Coronary artery (tissue), 2 donors: ENCODE measurements at regions not wholly inside any gene's neighbourhood (a gene's known extent, or its start where the extent isn't known, plus 50 kb on each side); places are given as distances from the start of the nearest gene placed in this dataset.
A peak's percentile ranks its signal among the peaks of the same experiment; 100 is the strongest.
"Not testable (repeated sequence)": the region's sequence is repeated elsewhere in the genome, so short reads cannot be mapped to it uniquely, and the experiment has no call there.

ENCODE experiments used
- DNase-seq: peaks from one replicate; pipeline ENCODE4 v3.0.0-alpha.2; 2017; ENCODE audit warnings: low spot score
- H3K27ac ChIP-seq, 2 donors: fragments of 200-600 bp; sonication (generic); one replicate each; pipeline ENCODE4 v1.5.1; 2016 to 2019
- H3K4me3 ChIP-seq: fragments of 200-600 bp; sonication (generic); 2 replicates; pipeline ENCODE4 v1.5.1; 2016; ENCODE audit warnings: mild to moderate bottlenecking, moderate library complexity
- TF ChIP-seq, protein P1 (sequence below): fragments of 200-600 bp; sonication (generic); IDR thresholded peaks from one replicate; pipeline ENCODE4 v1.5.1; 2019; ENCODE audit warnings: antibody characterized with exemption

DNA sequence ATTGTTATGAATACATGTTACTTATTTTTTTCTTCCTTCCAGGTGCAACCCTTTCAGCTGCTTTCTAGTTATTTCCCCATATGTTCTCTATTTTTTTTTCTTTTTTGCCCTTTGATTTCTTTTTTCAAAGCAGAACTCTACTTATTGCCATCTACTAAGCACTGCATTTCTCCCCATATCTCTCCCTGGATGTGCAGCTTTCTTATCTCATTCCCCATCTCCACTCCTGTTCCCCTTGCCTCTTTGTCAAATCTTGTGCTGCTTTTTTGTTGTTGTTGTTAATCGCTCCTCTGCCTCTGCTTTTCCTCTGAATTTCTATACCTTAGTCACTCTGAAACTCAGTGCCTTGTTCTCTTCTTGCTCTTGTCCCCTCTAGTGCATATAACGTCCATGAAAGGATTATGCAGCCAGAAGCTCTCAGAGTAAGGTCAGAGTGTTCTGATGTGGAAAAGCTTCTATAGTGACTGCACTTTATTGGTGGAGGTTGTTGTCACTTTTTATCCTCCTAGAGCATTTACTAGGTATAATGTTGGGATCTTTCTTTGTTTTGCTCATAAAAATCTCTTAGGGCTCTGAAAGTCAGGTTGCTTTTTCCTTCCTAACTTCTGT, 51.1 kb upstream of the JADE1 start:
- H3K27ac ChIP-seq, result no peak overlapping the region

DNA sequence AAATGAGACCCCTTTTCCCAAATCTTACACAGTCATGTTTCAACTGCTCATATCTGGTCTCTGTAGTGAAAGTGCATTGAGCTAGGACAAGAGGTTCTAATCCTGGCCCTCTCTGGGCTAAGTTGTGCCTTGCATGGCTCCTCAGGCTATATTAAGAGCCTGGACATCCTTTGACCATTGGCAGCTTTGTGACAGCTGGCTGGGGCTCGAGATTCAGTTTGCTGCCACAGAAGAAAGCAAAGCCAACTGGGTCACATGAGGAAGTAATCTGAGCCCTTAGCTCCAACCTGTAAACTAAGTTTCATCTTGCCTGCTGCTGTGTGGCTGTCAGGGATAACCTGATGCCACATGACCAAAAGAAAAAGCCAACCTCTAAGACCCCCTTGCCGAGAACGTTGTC, 51.8 kb upstream of the JADE1 start:
- peak; percentile 77 for DNase-seq
- H3K4me3 ChIP-seq, result no peak overlapping the region
- TF ChIP-seq, protein P1, sequence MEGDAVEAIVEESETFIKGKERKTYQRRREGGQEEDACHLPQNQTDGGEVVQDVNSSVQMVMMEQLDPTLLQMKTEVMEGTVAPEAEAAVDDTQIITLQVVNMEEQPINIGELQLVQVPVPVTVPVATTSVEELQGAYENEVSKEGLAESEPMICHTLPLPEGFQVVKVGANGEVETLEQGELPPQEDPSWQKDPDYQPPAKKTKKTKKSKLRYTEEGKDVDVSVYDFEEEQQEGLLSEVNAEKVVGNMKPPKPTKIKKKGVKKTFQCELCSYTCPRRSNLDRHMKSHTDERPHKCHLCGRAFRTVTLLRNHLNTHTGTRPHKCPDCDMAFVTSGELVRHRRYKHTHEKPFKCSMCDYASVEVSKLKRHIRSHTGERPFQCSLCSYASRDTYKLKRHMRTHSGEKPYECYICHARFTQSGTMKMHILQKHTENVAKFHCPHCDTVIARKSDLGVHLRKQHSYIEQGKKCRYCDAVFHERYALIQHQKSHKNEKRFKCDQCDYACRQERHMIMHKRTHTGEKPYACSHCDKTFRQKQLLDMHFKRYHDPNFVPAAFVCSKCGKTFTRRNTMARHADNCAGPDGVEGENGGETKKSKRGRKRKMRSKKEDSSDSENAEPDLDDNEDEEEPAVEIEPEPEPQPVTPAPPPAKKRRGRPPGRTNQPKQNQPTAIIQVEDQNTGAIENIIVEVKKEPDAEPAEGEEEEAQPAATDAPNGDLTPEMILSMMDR, result no peak
- no peak overlapping the region for H3K27ac ChIP-seq

More for the DNA sequence above, 51.1 kb upstream of the JADE1 start:
- TF ChIP-seq, protein P1, result no peak
- DNase-seq, result no peak
- H3K4me3 ChIP-seq, result no peak overlapping the region

DNA sequence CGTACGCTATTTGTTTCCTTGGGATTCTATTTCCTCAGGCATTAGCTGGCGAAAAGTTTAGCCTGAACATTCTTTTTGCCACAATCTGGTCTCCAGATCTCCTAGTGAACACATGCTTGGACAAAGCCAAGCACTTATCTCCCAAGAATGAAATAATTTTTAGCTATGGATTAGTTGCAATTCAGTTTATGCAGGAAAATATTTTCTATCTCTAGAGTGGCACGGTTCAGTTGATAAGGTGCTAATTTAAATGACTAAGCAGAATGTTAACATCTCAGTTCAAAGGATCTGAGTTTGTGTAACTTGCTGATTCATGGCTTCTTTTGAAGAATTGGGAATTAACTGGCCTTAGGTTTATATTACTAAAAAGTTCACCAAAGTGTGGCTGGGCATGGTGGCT, 58.1 kb upstream of the JADE1 start:
- Histone ChIP-seq H3K4me3 (no peak overlapping the region), H3K27ac (no peak overlapping the region)
- TF ChIP-seq, protein P1, result no peak
- DNase-seq, result no peak

DNA sequence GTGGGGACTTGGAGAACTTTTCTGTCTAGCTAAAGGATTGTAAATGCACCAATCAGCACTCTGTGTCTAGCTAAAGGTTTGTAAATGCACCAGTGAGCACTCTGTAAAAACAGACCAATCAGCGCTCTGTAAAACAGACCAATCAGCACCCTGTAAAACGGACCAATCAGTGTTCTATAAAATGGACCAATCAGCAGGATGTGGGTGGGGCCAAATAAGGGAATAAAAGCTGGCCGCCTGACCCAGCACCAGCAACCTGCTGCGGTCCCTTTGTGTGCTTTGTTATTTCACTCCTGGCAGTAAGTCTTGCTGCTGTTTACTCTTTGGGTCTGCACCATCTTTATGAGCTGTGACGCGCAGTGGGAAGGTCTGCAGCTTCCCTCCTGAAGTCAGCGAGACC, 67.8 kb upstream of the JADE1 start:
- not testable (repeated sequence) for H3K27ac ChIP-seq, DNase-seq, H3K4me3 ChIP-seq

DNA sequence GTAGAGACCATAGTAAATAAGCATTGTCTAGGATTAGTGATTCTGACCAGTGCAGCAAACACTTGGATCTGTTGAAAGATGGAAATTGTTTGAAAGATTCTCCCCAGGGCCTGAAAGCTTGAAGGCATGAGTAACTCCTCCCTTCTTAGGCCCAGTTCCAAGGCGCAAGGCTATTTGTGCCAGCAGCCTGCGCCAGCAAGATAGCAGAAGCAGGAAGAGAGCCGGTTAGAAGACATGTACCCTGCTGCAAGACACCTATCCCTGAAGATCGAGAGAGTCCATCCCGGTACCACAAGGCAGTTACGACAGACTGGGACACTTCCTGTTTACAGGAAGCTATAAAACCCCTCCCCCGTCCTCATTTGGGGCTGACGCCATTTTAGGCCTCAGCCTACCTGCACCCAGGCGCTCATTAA, 72.4 kb upstream of the JADE1 start:
- no peak overlapping the region for H3K4me3 ChIP-seq
- TF ChIP-seq, protein P1, result no peak
- H3K27ac ChIP-seq, result no peak overlapping the region
- DNase-seq, result no peak

DNA sequence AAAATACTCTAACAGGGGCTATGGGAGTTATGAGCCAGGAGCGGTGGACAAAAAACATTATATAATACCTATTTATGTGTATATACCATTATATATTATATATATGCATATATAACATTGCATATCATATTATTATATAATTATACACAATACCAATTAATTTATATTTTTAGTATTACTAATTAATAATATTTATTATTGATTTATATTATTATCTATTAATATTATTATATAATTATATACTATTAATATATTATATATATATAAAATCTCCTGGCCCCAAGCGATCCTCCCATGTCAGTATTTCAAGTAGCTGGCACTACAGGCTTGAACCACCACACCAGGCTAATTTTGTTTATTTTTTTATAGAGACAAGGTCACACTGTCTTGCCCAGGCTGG, 73.8 kb upstream of the JADE1 start:
- Histone ChIP-seq H3K27ac (no peak overlapping the region), H3K4me3 (no peak overlapping the region)
- DNase-seq, result no peak
- TF ChIP-seq, protein P1, result no peak

DNA sequence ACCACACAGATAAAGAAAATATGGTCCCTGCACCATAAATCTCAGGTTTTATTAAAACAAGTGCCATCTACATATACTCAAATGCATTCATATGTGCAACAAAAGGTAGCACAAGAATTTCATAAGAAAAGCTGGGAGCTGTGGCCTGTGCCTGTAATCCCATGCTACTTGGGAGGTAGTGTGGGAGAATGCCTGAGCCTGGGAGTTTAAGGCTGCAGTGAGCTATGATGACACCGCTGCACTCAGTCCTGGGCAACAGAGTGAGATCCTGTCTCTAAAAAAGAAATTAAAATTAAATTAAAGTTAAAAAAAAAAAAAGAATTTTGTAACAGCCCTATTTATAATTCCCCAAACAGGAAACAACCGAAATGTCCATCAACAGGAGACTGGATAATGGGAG, 81.3 kb upstream of the JADE1 start:
- no peak overlapping the region for H3K27ac ChIP-seq
- TF ChIP-seq, protein P1, result no peak

More for the DNA sequence above, 81.3 kb upstream of the JADE1 start:
- H3K4me3 ChIP-seq, result no peak overlapping the region
- DNase-seq, result no peak
